T-cell (primary cell): ENCODE measurements at regions not wholly inside any gene's neighbourhood (a gene's known extent, or its start where the extent isn't known, plus 50 kb on each side); places are given as distances from the start of the nearest gene placed in this dataset.

Experiments
- ATAC-seq, 4 experiments: fragments of 200-7000 bp in 3 of 4; fragments of 150-1000 bp in 1 of 4; cut with Tn5 transposase; replicated peaks in 1 of 4; 1 replicate in 3 of 4; 2 replicates in 1 of 4; pipeline ENCODE4 v1.10.0; 2021; ENCODE audit warnings: moderate library complexity in 3 of 4, mild to moderate bottlenecking in 2 of 4, moderate number of reproducible peaks in 1 of 4
- CTCF ChIA-PET, 2 donors: fragments of 300-600 bp; sonication (Branson Sonifier 250); formaldehyde crosslinking; loops; one replicate each; lab custom pipeline; 2022; ENCODE audit warnings: antibody characterized with exemption in 2 of 2; lab: Charles Lee
- POLR2A ChIA-PET, 2 donors: fragments of 300-600 bp; sonication (Branson Sonifier 250); formaldehyde crosslinking; loops; one replicate each; lab custom pipeline; 2022; ENCODE audit warnings: antibody characterized with exemption in 2 of 2; lab: Charles Lee
- DNase-seq, 35 experiments: peaks; one replicate each; pipeline versions ENCODE4 v3.0.0 to v3.0.0-alpha.2; 2013 to 2023
- H3K27ac ChIP-seq: one replicate; pipeline ENCODE4 v1.5.1; 2013; ENCODE audit warnings: low read length
- H3K27me3 ChIP-seq, 2 experiments: replicated peaks in 1 of 2; 1 replicate in 1 of 2; 2 replicates in 1 of 2; pipeline versions ENCODE4 v1.6.1 to v1.7.0; 2013; ENCODE audit warnings: low read length in 1 of 2, mixed read lengths in 1 of 2; ENCODE audit not compliant: control insufficient read depth in 2 of 2, insufficient read depth in 2 of 2; ENCODE audit errors: extremely low read depth in 1 of 2
- H3K36me3 ChIP-seq, 2 donors: 1 replicate in 1 of 2; 2 replicates in 1 of 2; pipeline versions ENCODE4 v1.6.1 to v1.7.0; 2013; ENCODE audit warnings: low read length in 1 of 2; ENCODE audit not compliant: control insufficient read depth in 2 of 2, insufficient read depth in 1 of 2; ENCODE audit errors: extremely low read depth in 1 of 2
- H3K4me1 ChIP-seq, 2 experiments: 1 replicate in 1 of 2; 2 replicates in 1 of 2; pipeline versions ENCODE4 v1.6.1 to v1.7.0; 2013; ENCODE audit warnings: low read length in 2 of 2, mixed read lengths in 1 of 2; ENCODE audit not compliant: insufficient read depth in 2 of 2, control insufficient read depth in 1 of 2; ENCODE audit errors: extremely low read depth in 1 of 2
- H3K4me3 ChIP-seq, 2 donors: 1 replicate in 1 of 2; 2 replicates in 1 of 2; pipeline versions ENCODE4 v1.5.1 to v1.7.0; 2013; ENCODE audit warnings: mild to moderate bottlenecking in 2 of 2, low read length in 1 of 2, moderate library complexity in 1 of 2; ENCODE audit not compliant: control insufficient read depth in 1 of 2; ENCODE audit errors: extremely low read depth in 1 of 2
- H3K9me3 ChIP-seq: 2 replicates; pipeline ENCODE4 v1.7.0; 2013
- H3K27ac Mint-ChIP-seq, 2 donors: one replicate each; pipeline ENCODE4 v1.8.0; 2020 to 2021; ENCODE audit warnings: mild to moderate bottlenecking in 2 of 2, mixed read lengths in 2 of 2
- H3K27me3 Mint-ChIP-seq, 2 donors: one replicate each; pipeline ENCODE4 v1.8.0; 2021 to 2022; ENCODE audit warnings: mixed read lengths in 2 of 2
- H3K36me3 Mint-ChIP-seq: one replicate; pipeline ENCODE4 v1.8.0; 2021; ENCODE audit warnings: mixed read lengths
- H3K4me1 Mint-ChIP-seq, 3 donors: one replicate each; pipeline ENCODE4 v1.8.0; 2020 to 2022; ENCODE audit warnings: mixed read lengths in 3 of 3, mild to moderate bottlenecking in 1 of 3
- H3K4me3 Mint-ChIP-seq, 3 donors: one replicate each; pipeline ENCODE4 v1.8.0; 2020 to 2022; ENCODE audit warnings: mild to moderate bottlenecking in 3 of 3, mixed read lengths in 3 of 3, moderate library complexity in 3 of 3
- H3K9me3 Mint-ChIP-seq, 3 donors: one replicate each; pipeline ENCODE4 v1.8.0; 2020 to 2022; ENCODE audit warnings: mixed read lengths in 3 of 3
- WGBS: methylation state at CpG from one replicate; pipeline ENCODE4 v1.1.5; 2013; ENCODE audit warnings: missing lambda C conversion rate; ENCODE audit not compliant: insufficient coverage; 5-methylcytosine and 5-hydroxymethylcytosine counted together

DNA sequence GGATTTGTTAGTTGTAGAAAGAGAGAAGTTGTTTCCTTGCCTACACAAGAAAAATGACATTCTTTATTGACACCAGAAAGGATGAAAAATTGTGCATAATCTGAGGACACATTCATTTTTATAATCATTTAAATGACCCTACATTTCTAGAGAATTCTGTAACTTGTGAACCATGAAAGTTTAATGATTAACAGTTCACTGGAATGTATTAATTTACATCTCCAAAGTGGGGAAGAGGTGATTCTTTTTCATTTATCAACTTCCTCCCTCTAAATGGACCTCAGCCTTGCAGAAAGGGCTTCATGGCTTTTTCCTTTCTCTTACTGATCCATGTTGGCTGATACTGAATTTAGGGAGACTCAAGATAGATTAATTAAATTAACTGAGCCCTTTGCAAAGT, 565.2 kb upstream of the LINC00305 start:
- H3K9me3 ChIP-seq: no peaks in the 10 kb centered on the region
- Mint-ChIP-seq H3K27me3 (no peaks in the 10 kb centered on the region), H3K4me1 (no peaks in the 10 kb centered on the region), H3K4me3 (no peak overlapping the region), H3K9me3 (peaks cover 0 to 6% (median 6%) of the 10 kb centered on the region in 3 donors), H3K36me3 (no peaks in the 10 kb centered on the region), H3K27ac (no peak overlapping the region)
- no peaks in the 10 kb centered on the region for H3K36me3 ChIP-seq
- H3K4me3 ChIP-seq: no peak overlapping the region
- ATAC-seq: no peak
- H3K27ac ChIP-seq: no peak overlapping the region
- POLR2A ChIA-PET: no interaction called here
- H3K27me3 ChIP-seq: no peaks in the 10 kb centered on the region
- no peaks in the 10 kb centered on the region for H3K4me1 ChIP-seq
- CTCF ChIA-PET: no interaction called here
- no peak for DNase-seq

DNA sequence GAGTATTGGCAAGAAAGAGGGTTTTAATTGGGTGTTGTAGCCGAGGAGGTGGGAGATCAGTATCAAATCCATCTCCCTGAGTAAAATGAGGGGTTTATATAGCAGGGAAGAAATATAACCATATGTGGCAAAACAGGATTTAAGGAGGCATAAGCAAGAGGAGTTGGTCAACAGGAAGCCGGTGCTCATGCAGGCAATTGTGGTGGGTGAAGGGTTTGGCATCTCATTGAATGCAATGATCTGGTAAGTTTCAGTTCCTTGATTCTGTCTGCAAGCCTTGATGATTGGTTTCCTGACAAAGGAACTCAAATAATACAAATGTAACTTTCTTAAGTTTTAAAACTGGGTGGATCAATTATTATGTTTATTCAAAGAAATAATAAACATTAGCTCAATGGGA, 564.4 kb upstream of the LINC00305 start:
- DNase-seq (no peak), ATAC-seq (no peak)
- no peak overlapping the region for H3K4me3 Mint-ChIP-seq
- no peaks in the 10 kb centered on the region for H3K27me3 Mint-ChIP-seq
- ChIA-PET CTCF (no interaction called here), POLR2A (no interaction called here)
- no peaks in the 10 kb centered on the region for H3K4me1 ChIP-seq
- no peak overlapping the region for H3K27ac Mint-ChIP-seq
- H3K36me3 ChIP-seq: no peaks in the 10 kb centered on the region
- H3K9me3 ChIP-seq: no peaks in the 10 kb centered on the region
- no peaks in the 10 kb centered on the region for H3K27me3 ChIP-seq
- H3K4me3 ChIP-seq: no peak overlapping the region
- H3K9me3 Mint-ChIP-seq: peaks cover 0 to 7% (median 6%) of the 10 kb centered on the region in 3 donors
- no peak overlapping the region for H3K27ac ChIP-seq
- WGBS: 47% methylated on average over 2 of the region's 2 CpGs
- no peaks in the 10 kb centered on the region for H3K36me3 Mint-ChIP-seq
- no peaks in the 10 kb centered on the region for H3K4me1 Mint-ChIP-seq

DNA sequence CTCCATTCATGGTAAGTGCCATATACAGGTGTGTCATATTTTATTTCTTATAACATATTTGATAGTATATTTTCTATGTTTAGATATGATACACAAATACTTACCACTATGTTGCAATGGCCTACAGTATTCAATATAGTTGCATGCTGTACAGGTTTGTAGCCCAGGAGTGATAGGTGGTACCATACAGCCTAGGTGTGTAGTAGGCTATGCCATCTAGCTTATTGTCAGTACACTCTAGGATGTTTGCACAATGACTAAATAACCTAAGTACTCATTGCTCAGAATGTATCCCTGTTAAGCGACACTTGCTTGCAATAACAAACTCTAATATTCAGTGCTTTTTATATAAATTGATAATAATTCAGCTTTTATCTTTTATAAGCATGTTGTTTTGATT, 563.1 kb upstream of the LINC00305 start:
- H3K36me3 Mint-ChIP-seq: no peaks in the 10 kb centered on the region
- H3K27me3 ChIP-seq: no peaks in the 10 kb centered on the region
- ATAC-seq (no peak), DNase-seq (no peak)
- H3K36me3 ChIP-seq: no peaks in the 10 kb centered on the region
- no peaks in the 10 kb centered on the region for H3K4me1 ChIP-seq
- H3K4me3 Mint-ChIP-seq: no peak overlapping the region
- H3K27ac ChIP-seq: no peak overlapping the region
- CTCF ChIA-PET: no interaction called here
- peaks cover 0 to 8% (median 6%) of the 10 kb centered on the region in 3 donors for H3K9me3 Mint-ChIP-seq
- no peak overlapping the region for H3K27ac Mint-ChIP-seq
- H3K4me3 ChIP-seq: no peak overlapping the region
- H3K9me3 ChIP-seq: no peaks in the 10 kb centered on the region
- POLR2A ChIA-PET: no interaction called here
- H3K4me1 Mint-ChIP-seq: no peaks in the 10 kb centered on the region
- WGBS: no CpG with 5 or more reads among the region's 1 CpG
- no peaks in the 10 kb centered on the region for H3K27me3 Mint-ChIP-seq

DNA sequence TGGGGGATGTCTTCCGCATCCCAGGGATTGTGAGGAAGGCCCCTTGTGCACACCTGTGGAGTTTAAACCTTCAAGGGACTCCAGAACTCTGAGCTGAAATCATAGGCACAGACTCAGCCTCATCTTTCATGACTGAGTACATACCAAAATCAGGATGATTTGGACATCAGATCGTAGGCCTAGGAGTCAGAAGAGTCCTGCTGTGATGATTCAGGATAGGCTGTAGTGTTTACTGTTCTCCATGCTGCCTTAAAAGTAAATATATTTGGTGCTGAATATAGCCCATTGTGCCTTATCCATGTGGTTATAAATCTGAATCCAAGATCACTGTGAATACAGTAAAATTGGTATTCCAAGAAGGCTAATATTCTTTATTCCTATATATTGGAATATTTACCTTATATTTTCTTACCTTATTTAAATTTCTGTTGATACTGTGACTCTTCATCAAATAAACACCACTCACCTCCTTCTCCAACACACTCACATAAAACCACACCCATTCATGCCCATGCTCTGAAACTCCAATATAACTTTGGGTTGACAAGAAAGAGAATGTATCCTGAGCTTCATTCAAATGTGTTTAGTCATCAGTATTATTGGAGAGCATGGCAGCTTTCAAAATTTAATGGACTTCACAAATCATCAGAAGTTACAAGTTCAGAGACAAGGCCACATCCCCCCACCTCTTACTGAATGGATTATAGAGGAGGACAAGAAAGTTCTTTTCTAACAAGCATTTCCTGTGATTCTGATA, 561.4 kb upstream of the LINC00305 start:
- H3K9me3 Mint-ChIP-seq: peaks cover 0 to 6% (median 5%) of the 10 kb centered on the region in 3 donors
- no peak overlapping the region for H3K27ac ChIP-seq
- no peaks in the 10 kb centered on the region for H3K36me3 ChIP-seq
- no peaks in the 10 kb centered on the region for H3K27me3 Mint-ChIP-seq
- ChIA-PET POLR2A (no interaction called here), CTCF (no interaction called here)
- H3K4me1 ChIP-seq: no peaks in the 10 kb centered on the region
- H3K4me1 Mint-ChIP-seq: no peaks in the 10 kb centered on the region
- no peaks in the 10 kb centered on the region for H3K36me3 Mint-ChIP-seq
- DNase-seq (no peak), ATAC-seq (no peak)
- 80% methylated on average over 1 of the region's 2 CpGs for WGBS
- H3K27ac Mint-ChIP-seq: no peak overlapping the region
- no peaks in the 10 kb centered on the region for H3K9me3 ChIP-seq
- no peaks in the 10 kb centered on the region for H3K27me3 ChIP-seq
- H3K4me3 ChIP-seq: no peak overlapping the region
- H3K4me3 Mint-ChIP-seq: no peak overlapping the region

DNA sequence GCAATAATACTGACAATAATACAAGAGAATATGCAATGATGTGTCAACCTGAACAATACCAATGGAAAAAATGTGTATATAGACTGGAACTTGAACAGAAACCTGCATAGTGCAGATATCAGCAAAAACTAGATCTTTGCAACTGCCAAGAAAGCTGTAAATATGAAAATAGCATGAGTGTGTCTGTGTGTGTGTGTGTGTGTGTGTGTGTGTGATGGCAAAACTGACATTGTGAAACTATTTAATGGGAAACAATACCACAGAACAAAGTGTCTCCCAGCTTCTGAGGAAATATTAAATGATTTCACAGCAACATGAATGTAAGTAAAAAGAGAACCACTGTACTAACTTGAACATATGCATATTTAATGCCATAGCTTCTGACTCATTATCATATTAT, 558.2 kb upstream of the LINC00305 start:
- peaks cover 0 to 4% (median 2%) of the 10 kb centered on the region in 3 donors for H3K9me3 Mint-ChIP-seq

GRCh38 chr18:64699081-64699480, 550.2 kb upstream of the LINC00305 start:
- DNase-seq (no peak), ATAC-seq (no peak)
- no CpG with 5 or more reads among the region's 2 CpGs for WGBS
- no peaks in the 10 kb centered on the region for H3K36me3 ChIP-seq
- peaks cover 2% of the 10 kb centered on the region for H3K9me3 ChIP-seq
- no peak overlapping the region for H3K27ac ChIP-seq
- Mint-ChIP-seq H3K4me1 (no peaks in the 10 kb centered on the region), H3K4me3 (no peak overlapping the region), H3K27ac (no peak overlapping the region), H3K9me3 (peaks cover 7 to 15% (median 7%) of the 10 kb centered on the region in 3 donors), H3K36me3 (no peaks in the 10 kb centered on the region), H3K27me3 (no peaks in the 10 kb centered on the region)
- no peak overlapping the region for H3K4me3 ChIP-seq
- H3K27me3 ChIP-seq: no peaks in the 10 kb centered on the region
- CTCF ChIA-PET: no interaction called here
- H3K4me1 ChIP-seq: no peaks in the 10 kb centered on the region
- POLR2A ChIA-PET: no interaction called here

More for the DNA sequence above, 558.2 kb upstream of the LINC00305 start:
- no peak overlapping the region for H3K4me3 Mint-ChIP-seq
- H3K27ac ChIP-seq: no peak overlapping the region
- ChIA-PET CTCF (no interaction called here), POLR2A (no interaction called here)
- H3K4me3 ChIP-seq: no peak overlapping the region
- no peak for DNase-seq
- H3K9me3 ChIP-seq: no peaks in the 10 kb centered on the region
- no peaks in the 10 kb centered on the region for H3K36me3 Mint-ChIP-seq
- no peaks in the 10 kb centered on the region for H3K4me1 ChIP-seq
- ATAC-seq: no peak
- no peaks in the 10 kb centered on the region for H3K4me1 Mint-ChIP-seq
- no peaks in the 10 kb centered on the region for H3K36me3 ChIP-seq
- H3K27me3 Mint-ChIP-seq: no peaks in the 10 kb centered on the region
- no peak overlapping the region for H3K27ac Mint-ChIP-seq
- no peaks in the 10 kb centered on the region for H3K27me3 ChIP-seq
